Endodermal cell (in vitro differentiated cells): ENCODE measurements at regions not wholly inside any gene's neighbourhood (a gene's known extent, or its start where the extent isn't known, plus 50 kb on each side); places are given as distances from the start of the nearest gene placed in this dataset.

Experiments used
- DNase-seq: peaks from one replicate; pipeline ENCODE4 v3.0.0-alpha.2; 2017
- H3K27ac ChIP-seq: 2 replicates; pipeline ENCODE4 v1.5.1; 2013; ENCODE audit warnings: mild to moderate bottlenecking, low read depth, low read length, moderate library complexity
- H3K27me3 ChIP-seq: 2 replicates; pipeline ENCODE4 v1.6.1; 2013; ENCODE audit warnings: mild to moderate bottlenecking, low read length, moderate library complexity; ENCODE audit not compliant: insufficient read depth, control insufficient read depth, poor library complexity, severe bottlenecking
- H3K36me3 ChIP-seq: 2 replicates; pipeline ENCODE4 v1.7.0; 2013; ENCODE audit warnings: mild to moderate bottlenecking, low read length, moderate library complexity; ENCODE audit not compliant: control insufficient read depth, insufficient read depth
- H3K4me1 ChIP-seq: one replicate; pipeline ENCODE4 v1.7.0; 2013; ENCODE audit warnings: low read length; ENCODE audit not compliant: control insufficient read depth, insufficient read depth
- H3K4me3 ChIP-seq: 2 replicates; pipeline ENCODE4 v1.5.1; 2013; ENCODE audit warnings: mild to moderate bottlenecking, low read length, moderate library complexity
- H3K9ac ChIP-seq: 2 replicates; pipeline ENCODE4 v1.6.1; 2013; ENCODE audit warnings: mild to moderate bottlenecking, low read length, moderate library complexity; ENCODE audit not compliant: poor library complexity, severe bottlenecking; ENCODE audit errors: extremely low read depth
- H3K9me3 ChIP-seq: 2 replicates; pipeline ENCODE4 v1.6.1; 2013; ENCODE audit warnings: mild to moderate bottlenecking, low read length, moderate library complexity; ENCODE audit not compliant: control insufficient read depth
- H3K27ac Mint-ChIP-seq: 2 replicates; pipeline ENCODE4 v1.8.0; 2020; ENCODE audit warnings: mixed read lengths
- H3K27me3 Mint-ChIP-seq: 2 replicates; pipeline ENCODE4 v1.8.0; 2021; ENCODE audit warnings: mild to moderate bottlenecking, mixed read lengths; ENCODE audit not compliant: insufficient read depth
- H3K36me3 Mint-ChIP-seq: 2 replicates; pipeline ENCODE4 v1.8.0; 2020; ENCODE audit warnings: low read depth, mixed read lengths
- H3K4me1 Mint-ChIP-seq: 2 replicates; pipeline ENCODE4 v1.8.0; 2020; ENCODE audit warnings: mixed read lengths
- H3K4me3 Mint-ChIP-seq: 2 replicates; pipeline ENCODE4 v1.8.0; 2020; ENCODE audit warnings: mild to moderate bottlenecking, moderate library complexity, mixed read lengths
- H3K9me3 Mint-ChIP-seq: 2 replicates; pipeline ENCODE4 v1.8.0; 2020; ENCODE audit warnings: mild to moderate bottlenecking, mixed read lengths
- CTCF ChIP-seq: fragments of 200-600 bp; sonication (generic); conservative IDR thresholded peaks from 2 replicates; pipeline ENCODE4 v1.5.0; 2021; ENCODE audit warnings: antibody characterized with exemption, mild to moderate bottlenecking
- WGBS, 2 experiments: methylation state at CpG; one replicate each; pipeline versions ENCODE4 v1.1.5 to v1.1.7; 2013; ENCODE audit warnings: missing lambda C conversion rate in 2 of 2, mixed read lengths in 1 of 2; ENCODE audit not compliant: insufficient coverage in 1 of 2, insufficient read length in 1 of 2; 5-methylcytosine and 5-hydroxymethylcytosine counted together

- Histone ChIP-seq H3K4me3 (no peak overlapping the region), H3K27me3 (no peaks in the 10 kb centered on the region), H3K9me3 (peaks cover 62% of the 10 kb centered on the region), H3K4me1 (no peaks in the 10 kb centered on the region), H3K27ac (no peak overlapping the region), H3K36me3 (no peaks in the 10 kb centered on the region), H3K9ac (no peak overlapping the region)
- 87% methylated on average over 1 of the region's 1 CpG; no CpG with 5 or more reads in 1 of the 2 experiments for WGBS, 2 experiments
- no peaks in the 10 kb centered on the region for H3K4me1 Mint-ChIP-seq
- peaks cover 13% of the 10 kb centered on the region for H3K27me3 Mint-ChIP-seq
- no peak for TF ChIP-seq CTCF
- H3K36me3 Mint-ChIP-seq, result no peaks in the 10 kb centered on the region
- no peaks in the 10 kb centered on the region for H3K9me3 Mint-ChIP-seq
- no peak overlapping the region for H3K27ac Mint-ChIP-seq
- DNase-seq, result no peak
- H3K4me3 Mint-ChIP-seq, result no peak overlapping the region
These were observed 788.1 kb downstream of the TRIB2 start for GRCh38 chr2:13504808-13505207.

- Histone ChIP-seq H3K27ac (no peak overlapping the region), H3K9me3 (peaks cover 74% of the 10 kb centered on the region), H3K36me3 (no peaks in the 10 kb centered on the region), H3K4me3 (no peak overlapping the region), H3K4me1 (no peaks in the 10 kb centered on the region), H3K27me3 (no peaks in the 10 kb centered on the region), H3K9ac (no peak overlapping the region)
- H3K4me1 Mint-ChIP-seq, result peaks cover 20% of the 10 kb centered on the region
- no peak overlapping the region for H3K27ac Mint-ChIP-seq
- peaks cover 3% of the 10 kb centered on the region for H3K9me3 Mint-ChIP-seq
- WGBS, 2 experiments, result no CpG with 5 or more reads among the region's 1 CpG
- H3K27me3 Mint-ChIP-seq, result peaks cover 23% of the 10 kb centered on the region
- no peak for DNase-seq
- TF ChIP-seq CTCF, result no peak
- H3K36me3 Mint-ChIP-seq, result no peaks in the 10 kb centered on the region
- no peak overlapping the region for H3K4me3 Mint-ChIP-seq
These were observed 791.9 kb downstream of the TRIB2 start for GRCh38 chr2:13508671-13509070.

GRCh38 chr2:13515254-13515653 is 798.5 kb downstream of the TRIB2 start:
- peaks cover 5% of the 10 kb centered on the region for H3K9me3 Mint-ChIP-seq
- no peak overlapping the region for H3K27ac ChIP-seq
- no peak overlapping the region for H3K4me3 ChIP-seq
- DNase-seq, result no peak
- H3K27me3 Mint-ChIP-seq, result peaks cover 10% of the 10 kb centered on the region
- no peaks in the 10 kb centered on the region for H3K4me1 ChIP-seq
- no peak overlapping the region for H3K27ac Mint-ChIP-seq
- peaks cover 82% of the 10 kb centered on the region for H3K9me3 ChIP-seq
- no peaks in the 10 kb centered on the region for H3K36me3 Mint-ChIP-seq
- no peaks in the 10 kb centered on the region for H3K27me3 ChIP-seq
- 82 to 100% methylated on average over 1 to 3 of the region's 3 CpGs for WGBS, 2 experiments
- no peak for TF ChIP-seq CTCF
- peaks cover 35% of the 10 kb centered on the region for H3K4me1 Mint-ChIP-seq
- no peak overlapping the region for H3K9ac ChIP-seq
- no peaks in the 10 kb centered on the region for H3K36me3 ChIP-seq
- no peak overlapping the region for H3K4me3 Mint-ChIP-seq
